AG04449 (cell line): ENCODE measurements at regions not wholly inside any gene's neighbourhood (a gene's known extent, or its start where the extent isn't known, plus 50 kb on each side); places are given as distances from the start of the nearest gene placed in this dataset.
"Not testable (repeated sequence)": the region's sequence is repeated elsewhere in the genome, so short reads cannot be mapped to it uniquely, and the experiment has no call there.

Experiments
- CTCF ChIA-PET: fragments of 350-600 bp; formaldehyde crosslinking; extraction: SDS; loops from one replicate; lab custom pipeline; 2021; ENCODE audit warnings: antibody characterized with exemption; lab: Yijun Ruan, JAX
- POLR2A ChIA-PET: fragments of 400-600, 350-600 bp; formaldehyde crosslinking; extraction: SDS; loops from one replicate; lab custom pipeline; 2020; ENCODE audit warnings: antibody characterized with exemption, inconsistent platforms; lab: Yijun Ruan, JAX
- DNase-seq: peaks from one replicate; pipeline ENCODE4 v3.0.0-alpha.2; 2010; ENCODE audit warnings: low read depth, low spot score
- H3K4me3 ChIP-seq: 2 replicates; pipeline ENCODE4 v1.5.1; 2011; ENCODE audit warnings: low read depth, mild to moderate bottlenecking, control low read depth, low read length
- CTCF ChIP-seq: IDR thresholded peaks from one replicate; pipeline ENCODE4 v1.5.1; 2011; ENCODE audit warnings: mild to moderate bottlenecking, moderate library complexity, low read length, control low read depth, inconsistent platforms; ENCODE audit not compliant: insufficient read depth; ENCODE audit errors: missing control alignments

DNA sequence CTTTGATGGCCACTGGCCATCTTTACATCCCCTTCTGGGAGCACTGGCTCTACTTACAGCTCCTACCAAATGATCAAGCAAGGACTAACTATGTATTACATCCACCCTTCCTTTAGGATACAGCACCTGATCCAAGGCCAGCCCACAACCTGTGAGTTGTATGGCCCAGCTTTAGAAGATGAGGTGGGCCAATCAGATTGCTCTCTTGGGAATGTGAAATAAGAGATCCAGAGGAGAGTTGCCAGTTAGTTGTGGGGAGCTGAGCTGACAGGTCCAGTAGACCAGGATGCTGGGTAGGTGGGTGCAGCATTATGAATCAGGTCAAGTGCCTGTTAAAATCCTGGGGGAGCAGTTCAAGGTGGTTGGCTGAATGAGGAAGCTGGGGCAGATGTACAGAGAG lies 111.5 kb downstream of the GNL3L start:
- ChIA-PET POLR2A (no interaction called here), CTCF (interaction anchor here (0.9 to 2.4 kb wide), 3 partner anchors 10 to 418 kb away, joined by 3 to 8 read pairs (median 5); no protein-coding TSS in a partner anchor)
- no peak for TF ChIP-seq CTCF
- H3K4me3 ChIP-seq, result no peak overlapping the region
- DNase-seq, result no peak

- not testable (repeated sequence) for DNase-seq
These were observed 117.6 kb downstream of the GNL3L start for GRCh38 chrX:54647607-54648006.

GRCh38 chrX:54659547-54659946 lies 129.5 kb downstream of the GNL3L start:
- ChIA-PET CTCF (interaction anchor here (0.6 kb wide), 1 partner anchor 91 kb away, joined by 3 read pairs; no protein-coding TSS in a partner anchor), POLR2A (no interaction called here)
- TF ChIP-seq CTCF, result no peak
- DNase-seq, result no peak
- H3K4me3 ChIP-seq, result no peak overlapping the region

More at GRCh38 chrX:54647607-54648006, 117.6 kb downstream of the GNL3L start:
- H3K4me3 ChIP-seq, POLR2A ChIA-PET, CTCF ChIA-PET: not testable (repeated sequence)

DNA sequence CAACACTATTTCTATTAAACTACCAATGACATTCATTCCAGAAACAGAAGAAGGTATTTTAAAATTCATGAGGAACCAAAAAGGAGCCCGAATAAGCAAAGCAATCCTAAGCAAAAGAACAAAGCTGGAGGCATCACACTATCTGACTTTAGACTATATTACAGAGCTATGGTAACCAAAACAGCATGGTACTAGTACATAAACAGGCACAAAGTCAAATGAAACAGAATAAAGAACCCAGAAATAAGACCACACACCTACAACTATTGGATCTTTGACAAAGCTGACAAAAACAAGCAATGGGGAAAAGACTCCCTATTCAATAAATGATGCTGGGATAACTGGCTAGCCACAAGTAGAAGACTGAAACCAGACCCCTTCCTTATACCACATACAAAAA lies 122.3 kb downstream of the ITIH6 start:
- no peak for DNase-seq
- TF ChIP-seq CTCF, result no peak
- ChIA-PET CTCF (no interaction called here), POLR2A (no interaction called here)
- no peak overlapping the region for H3K4me3 ChIP-seq

DNA sequence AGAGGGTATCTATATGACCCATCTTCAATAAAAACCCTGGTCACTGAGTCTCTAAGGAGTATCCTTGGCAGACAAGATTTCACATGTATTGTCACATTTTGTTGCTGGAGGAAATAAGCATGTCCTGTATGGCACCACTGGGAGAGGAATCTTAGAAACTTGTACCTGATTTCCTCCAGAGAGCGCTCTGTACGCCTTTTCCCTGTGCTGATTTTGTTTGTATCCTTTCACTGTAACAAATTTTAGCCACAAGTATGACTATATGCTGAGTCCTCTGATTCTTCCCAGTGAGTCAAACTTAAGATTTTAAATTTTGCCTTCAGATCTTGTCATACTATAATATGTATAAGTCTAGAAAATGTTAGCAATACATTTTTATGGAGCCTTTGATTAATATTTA lies 102.8 kb downstream of the ITIH6 start:
- CTCF ChIA-PET, result interaction anchor here (0.6 kb wide), 1 partner anchor 8 kb away, joined by 4 read pairs; no protein-coding TSS in a partner anchor
- DNase-seq, result no peak
- TF ChIP-seq CTCF, result no peak
- POLR2A ChIA-PET, result no interaction called here
- no peak overlapping the region for H3K4me3 ChIP-seq

DNA sequence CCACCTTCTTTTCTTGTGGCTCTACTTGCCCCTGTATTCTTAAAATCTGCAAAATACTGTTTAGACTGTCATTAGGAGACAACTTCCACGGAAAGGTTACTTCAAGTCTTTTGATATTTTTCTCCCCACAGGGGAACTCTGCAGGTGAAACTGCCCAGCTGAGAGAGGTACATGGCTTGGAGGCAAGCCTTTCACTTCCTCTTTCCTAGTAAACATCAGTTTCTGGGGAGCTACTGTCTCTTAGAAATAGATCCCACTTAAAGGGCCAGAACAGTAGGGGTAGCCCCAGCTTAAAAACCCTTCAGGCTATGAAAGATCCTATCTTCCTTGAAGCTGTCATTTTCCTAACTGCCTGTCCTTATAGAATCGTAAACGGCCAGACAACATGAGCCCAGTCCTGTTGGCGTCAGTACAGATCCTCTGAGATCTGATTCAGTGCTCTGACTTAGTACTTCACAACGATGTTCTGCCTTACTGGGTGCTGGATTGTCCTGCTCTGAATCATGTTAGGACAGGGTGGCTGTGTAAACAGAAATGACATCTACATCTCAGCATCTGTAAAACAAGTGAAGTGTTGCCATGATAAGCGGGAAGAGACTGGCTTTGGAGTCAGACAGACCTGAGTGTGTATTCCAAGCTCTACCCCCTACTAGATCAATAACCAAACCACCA lies 102.1 kb downstream of the ITIH6 start:
- ChIA-PET POLR2A (no interaction called here), CTCF (interaction anchor here (0.6 kb wide), 1 partner anchor 9 kb away, joined by 4 read pairs; no protein-coding TSS in a partner anchor)
- no peak for TF ChIP-seq CTCF
- H3K4me3 ChIP-seq, result no peak overlapping the region
- no peak for DNase-seq
